ENCODE measurements at regions not wholly inside any gene's neighbourhood (a gene's known extent, or its start where the extent isn't known, plus 50 kb on each side); places are given as distances from the start of the nearest gene placed in this dataset.

- no peak for DNase-seq (ENCODE audit: low spot score)
These were observed 234.6 kb downstream of the EBLN2 start for GRCh38 chr3:73295876-73296635.

- no peak for DNase-seq (ENCODE audit: low spot score)
These were observed 235.4 kb downstream of the EBLN2 start for GRCh38 chr3:73296859-73297258.

- DNase-seq (ENCODE audit: low spot score) = no peak
These were observed 237.1 kb downstream of the EBLN2 start for GRCh38 chr3:73298243-73299183.

- no peak for DNase-seq (ENCODE audit: low spot score)
These were observed 237.8 kb downstream of the EBLN2 start for GRCh38 chr3:73299184-73299691.

GRCh38 chr3:73314151-73314951, 252.9 kb downstream of the EBLN2 start:
- DNase-seq (ENCODE audit: low spot score) = no peak

- DNase-seq (ENCODE audit: low spot score) = no peak
These were observed 254.2 kb downstream of the EBLN2 start for GRCh38 chr3:73315706-73316105.

- DNase-seq (ENCODE audit: low spot score) = no peak
These were observed 257.8 kb downstream of the EBLN2 start for GRCh38 chr3:73319179-73319769.

GRCh38 chr3:73321286-73321999, 260.0 kb downstream of the EBLN2 start:
- DNase-seq (ENCODE audit: low spot score) = no peak

GRCh38 chr3:73324203-73325155, 263.0 kb downstream of the EBLN2 start:
- DNase-seq (ENCODE audit: low spot score) = no peak

GRCh38 chr3:73326396-73326795, 264.9 kb downstream of the EBLN2 start:
- DNase-seq (ENCODE audit: low spot score) = no peak

GRCh38 chr3:73327052-73327451, 265.6 kb downstream of the EBLN2 start:
- no peak for DNase-seq (ENCODE audit: low spot score)

All from mucosa of gallbladder (tissue), 1 donor.